ENCODE measurements at regions not wholly inside any gene's neighbourhood (a gene's known extent, or its start where the extent isn't known, plus 50 kb on each side); places are given as distances from the start of the nearest gene placed in this dataset.

- Histone ChIP-seq H3K9ac (ENCODE audit: low read depth in 2 of 2, low read length in 2 of 2) (no peak overlapping the region), H3K4me1 (no peaks in the 10 kb centered on the region), H3K27me3 (no peaks in the 10 kb centered on the region), H3K4me3 (no peak overlapping the region), H3K27ac (no peak overlapping the region), H3K36me3 (no peaks in the 10 kb centered on the region), H3K9me3 (no peaks in the 10 kb centered on the region)
- intact Hi-C loops (cut with DNase I) = no loop called here
- TF ChIP-seq, protein P1, sequence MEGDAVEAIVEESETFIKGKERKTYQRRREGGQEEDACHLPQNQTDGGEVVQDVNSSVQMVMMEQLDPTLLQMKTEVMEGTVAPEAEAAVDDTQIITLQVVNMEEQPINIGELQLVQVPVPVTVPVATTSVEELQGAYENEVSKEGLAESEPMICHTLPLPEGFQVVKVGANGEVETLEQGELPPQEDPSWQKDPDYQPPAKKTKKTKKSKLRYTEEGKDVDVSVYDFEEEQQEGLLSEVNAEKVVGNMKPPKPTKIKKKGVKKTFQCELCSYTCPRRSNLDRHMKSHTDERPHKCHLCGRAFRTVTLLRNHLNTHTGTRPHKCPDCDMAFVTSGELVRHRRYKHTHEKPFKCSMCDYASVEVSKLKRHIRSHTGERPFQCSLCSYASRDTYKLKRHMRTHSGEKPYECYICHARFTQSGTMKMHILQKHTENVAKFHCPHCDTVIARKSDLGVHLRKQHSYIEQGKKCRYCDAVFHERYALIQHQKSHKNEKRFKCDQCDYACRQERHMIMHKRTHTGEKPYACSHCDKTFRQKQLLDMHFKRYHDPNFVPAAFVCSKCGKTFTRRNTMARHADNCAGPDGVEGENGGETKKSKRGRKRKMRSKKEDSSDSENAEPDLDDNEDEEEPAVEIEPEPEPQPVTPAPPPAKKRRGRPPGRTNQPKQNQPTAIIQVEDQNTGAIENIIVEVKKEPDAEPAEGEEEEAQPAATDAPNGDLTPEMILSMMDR (IDR thresholded peaks at IDR 0.05) = no peak
- no peak for DNase-seq
Measured at GRCh38 chr3:117763561-117763960, 1054.0 kb downstream of the TUSC7 start.

DNA sequence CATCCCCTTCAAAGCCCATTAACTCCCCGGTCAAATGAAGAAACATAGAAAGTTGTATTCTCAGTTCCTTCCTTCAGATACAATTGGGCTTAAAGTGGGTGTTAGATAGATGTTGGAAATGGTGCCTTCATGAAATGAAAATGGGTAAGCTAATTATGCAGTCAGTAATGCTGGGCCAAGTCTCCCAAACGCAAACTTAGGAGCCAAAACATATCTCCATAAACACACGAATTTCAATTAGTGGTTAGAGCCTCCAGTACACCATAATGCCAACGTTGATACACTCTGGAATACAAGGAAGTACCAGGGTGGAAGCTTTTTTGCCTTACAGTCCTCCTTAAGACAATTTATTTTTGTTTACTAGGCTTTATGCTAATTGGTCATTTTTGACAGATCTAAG, 1059.0 kb downstream of the TUSC7 start:
- Histone ChIP-seq H3K27me3 (no peaks in the 10 kb centered on the region), H3K9ac (ENCODE audit: low read depth in 2 of 2, low read length in 2 of 2) (no peak overlapping the region), H3K36me3 (no peaks in the 10 kb centered on the region), H3K27ac (no peak overlapping the region), H3K4me1 (no peaks in the 10 kb centered on the region), H3K9me3 (no peaks in the 10 kb centered on the region), H3K4me3 (no peak overlapping the region)
- intact Hi-C loops (cut with DNase I) = no loop called here
- TF ChIP-seq, protein P1 (IDR thresholded peaks at IDR 0.05) = no peak
- DNase-seq = no peak

DNA sequence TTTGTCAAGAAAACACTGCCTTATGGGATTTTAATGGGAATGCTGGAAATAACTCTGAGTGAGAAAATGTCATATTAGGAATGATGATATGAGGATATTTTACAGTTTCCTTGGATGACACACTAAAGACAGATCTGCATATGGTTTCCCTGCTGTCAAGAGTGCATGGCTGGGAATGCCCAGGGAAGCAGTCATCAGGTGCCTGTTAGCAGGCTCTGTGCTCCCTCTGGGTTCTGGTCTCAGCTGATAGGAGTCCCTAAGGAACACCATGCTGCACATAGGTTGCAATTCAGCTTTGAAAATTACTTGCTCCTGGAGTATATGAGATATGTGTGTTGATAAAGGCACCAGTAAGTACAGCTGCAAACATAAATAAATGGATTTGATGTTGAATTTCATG, 1064.6 kb downstream of the TUSC7 start:
- no peaks in the 10 kb centered on the region for H3K27me3 ChIP-seq
- DNase-seq = no peak
- H3K9me3 ChIP-seq = no peaks in the 10 kb centered on the region
- no peak overlapping the region for H3K9ac ChIP-seq (ENCODE audit: low read depth in 2 of 2, low read length in 2 of 2)
- TF ChIP-seq, protein P1 (IDR thresholded peaks at IDR 0.05) = no peak
- no peak overlapping the region for H3K27ac ChIP-seq
- no peaks in the 10 kb centered on the region for H3K4me1 ChIP-seq
- intact Hi-C loops (cut with DNase I) = no loop called here
- no peaks in the 10 kb centered on the region for H3K36me3 ChIP-seq
- no peak overlapping the region for H3K4me3 ChIP-seq

GRCh38 chr3:117786349-117786748, 1076.8 kb downstream of the TUSC7 start:
- Histone ChIP-seq H3K27me3 (no peaks in the 10 kb centered on the region), H3K36me3 (no peaks in the 10 kb centered on the region), H3K9me3 (no peaks in the 10 kb centered on the region), H3K4me1 (no peaks in the 10 kb centered on the region), H3K9ac (ENCODE audit: low read depth in 2 of 2, low read length in 2 of 2) (no peak overlapping the region), H3K27ac (no peak overlapping the region), H3K4me3 (no peak overlapping the region)
- TF ChIP-seq, protein P1 (IDR thresholded peaks at IDR 0.05) = no peak
- intact Hi-C loops (cut with DNase I) = no loop called here
- no peak for DNase-seq

DNA sequence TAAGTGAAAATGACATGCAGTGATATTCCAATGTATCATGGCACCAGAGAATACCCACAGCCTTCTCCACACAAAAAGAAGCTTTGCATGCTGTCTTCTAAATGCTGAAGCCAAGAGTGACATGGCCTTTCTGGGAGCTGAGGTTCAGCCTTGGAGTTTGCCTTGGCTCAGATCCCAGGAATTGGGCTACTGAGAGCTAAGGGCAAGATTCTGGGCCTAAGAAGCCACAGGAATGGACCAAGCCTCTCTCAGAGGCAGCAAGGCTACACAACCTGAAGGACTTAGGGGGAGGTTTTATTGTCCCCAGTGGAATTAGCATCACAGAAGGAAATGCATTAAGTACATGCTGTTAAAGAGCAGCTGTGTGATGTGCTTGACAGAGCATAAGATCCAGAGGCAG, 1078.5 kb downstream of the TUSC7 start:
- Histone ChIP-seq H3K9me3 (no peaks in the 10 kb centered on the region), H3K4me1 (no peaks in the 10 kb centered on the region), H3K9ac (ENCODE audit: low read depth in 2 of 2, low read length in 2 of 2) (no peak overlapping the region), H3K27me3 (no peaks in the 10 kb centered on the region), H3K4me3 (no peak overlapping the region), H3K36me3 (no peaks in the 10 kb centered on the region), H3K27ac (no peak overlapping the region)
- no peak for DNase-seq
- TF ChIP-seq, protein P1 (IDR thresholded peaks at IDR 0.05) = no peak
- intact Hi-C loops (cut with DNase I) = no loop called here

DNA sequence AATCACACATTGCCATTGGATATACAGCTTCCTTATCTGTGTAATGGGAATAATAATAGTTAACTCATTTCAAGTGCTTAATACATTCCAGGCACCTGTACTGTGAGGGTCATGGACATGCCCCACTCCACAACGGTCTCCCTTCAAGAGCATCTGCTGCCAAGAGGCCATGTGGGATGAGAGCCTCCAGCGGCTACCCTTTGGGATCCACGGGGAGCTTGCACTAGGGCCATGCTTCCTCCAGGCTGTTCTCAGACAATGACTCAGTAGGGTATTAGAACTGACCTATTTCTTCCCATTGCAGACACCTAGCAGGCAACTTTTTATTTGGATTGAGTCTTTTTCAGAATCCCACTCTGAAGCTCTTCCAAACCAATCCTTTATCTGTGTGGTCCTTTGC, 1078.9 kb downstream of the TUSC7 start:
- TF ChIP-seq, protein P1 (IDR thresholded peaks at IDR 0.05) = no peak
- H3K4me1 ChIP-seq = no peaks in the 10 kb centered on the region
- DNase-seq = no peak
- no peak overlapping the region for H3K27ac ChIP-seq
- H3K9ac ChIP-seq (ENCODE audit: low read depth in 2 of 2, low read length in 2 of 2) = no peak overlapping the region
- no peaks in the 10 kb centered on the region for H3K27me3 ChIP-seq
- no peaks in the 10 kb centered on the region for H3K9me3 ChIP-seq
- no peaks in the 10 kb centered on the region for H3K36me3 ChIP-seq
- intact Hi-C loops (cut with DNase I) = no loop called here
- H3K4me3 ChIP-seq = no peak overlapping the region

Measured in colonic mucosa (tissue), 4 donors.